ENCODE measurements at regions not wholly inside any gene's neighbourhood (a gene's known extent, or its start where the extent isn't known, plus 50 kb on each side); places are given as distances from the start of the nearest gene placed in this dataset.

GRCh38 chr4:114281164-114281960 lies 301.9 kb upstream of the ARSJ start:
- no peak overlapping the region for H3K4me2 ChIP-seq

GRCh38 chr4:114282937-114283336 lies 303.5 kb upstream of the ARSJ start:
- Histone ChIP-seq H3K4me3 (no peak overlapping the region), H3K9me3 (ENCODE audit: low read depth) (no peaks in the 10 kb centered on the region), H3K27ac (no peak overlapping the region), H3K9me2 (replicated peaks; ENCODE audit: insufficient read depth) (no peaks in the 10 kb centered on the region), H3K79me2 (no peaks in the 10 kb centered on the region), H3K36me3 (replicated peaks; ENCODE audit: insufficient read depth, low read depth) (no peaks in the 10 kb centered on the region), H2AFZ (no peak overlapping the region), H3K4me2 (no peak overlapping the region), H4K20me1 (ENCODE audit: insufficient read depth, poor library complexity, severe bottlenecking) (no peaks in the 10 kb centered on the region), H3K27me3 (no peaks in the 10 kb centered on the region), H3K4me1 (ENCODE audit: insufficient read depth) (no peaks in the 10 kb centered on the region)
- WGBS (ENCODE audit: low lambda C conversion rate, missing lambda C conversion rate): 80% methylated on average over 1 of the region's 1 CpG
- no peak for TF ChIP-seq CTCF (IDR thresholded peaks at IDR 0.05; ENCODE audit: poor library complexity)
- TF ChIP-seq EZH2 (IDR thresholded peaks at IDR 0.05; ENCODE audit: borderline replicate concordance): no peak
- no peak for TF ChIP-seq EZH2phosphoT487 (IDR thresholded peaks at IDR 0.05; ENCODE audit: low read depth, severe bottlenecking, unreplicated experiment)
- no peak for DNase-seq (ENCODE audit: low spot score)

More at GRCh38 chr4:114281164-114281960, 301.9 kb upstream of the ARSJ start:
- no peaks in the 10 kb centered on the region for H3K9me3 ChIP-seq (ENCODE audit: low read depth)
- no peak overlapping the region for H2AFZ ChIP-seq
- no peaks in the 10 kb centered on the region for H3K36me3 ChIP-seq (replicated peaks; ENCODE audit: insufficient read depth, low read depth)
- no peaks in the 10 kb centered on the region for H3K4me1 ChIP-seq (ENCODE audit: insufficient read depth)
- H4K20me1 ChIP-seq (ENCODE audit: insufficient read depth, poor library complexity, severe bottlenecking): no peaks in the 10 kb centered on the region
- H3K79me2 ChIP-seq: no peaks in the 10 kb centered on the region
- no peak overlapping the region for H3K27ac ChIP-seq
- no peak overlapping the region for H3K4me3 ChIP-seq
- no peak for DNase-seq (ENCODE audit: low spot score)
- 90% methylated on average over 6 of the region's 6 CpGs for WGBS (ENCODE audit: low lambda C conversion rate, missing lambda C conversion rate)
- H3K27me3 ChIP-seq: no peaks in the 10 kb centered on the region
- no peak for TF ChIP-seq EZH2 (IDR thresholded peaks at IDR 0.05; ENCODE audit: borderline replicate concordance)
- no peak for TF ChIP-seq CTCF (IDR thresholded peaks at IDR 0.05; ENCODE audit: poor library complexity)
- no peak for TF ChIP-seq EZH2phosphoT487 (IDR thresholded peaks at IDR 0.05; ENCODE audit: low read depth, severe bottlenecking, unreplicated experiment)
- H3K9me2 ChIP-seq (replicated peaks; ENCODE audit: insufficient read depth): no peaks in the 10 kb centered on the region

- WGBS (ENCODE audit: low lambda C conversion rate, missing lambda C conversion rate): 93% methylated on average over 1 of the region's 1 CpG
- no peak for DNase-seq (ENCODE audit: low spot score)
- no peak overlapping the region for H3K4me3 ChIP-seq
- H3K27me3 ChIP-seq: no peaks in the 10 kb centered on the region
- H4K20me1 ChIP-seq (ENCODE audit: insufficient read depth, poor library complexity, severe bottlenecking): no peaks in the 10 kb centered on the region
- no peaks in the 10 kb centered on the region for H3K36me3 ChIP-seq (replicated peaks; ENCODE audit: insufficient read depth, low read depth)
- no peak overlapping the region for H3K27ac ChIP-seq
- H3K79me2 ChIP-seq: no peaks in the 10 kb centered on the region
- no peaks in the 10 kb centered on the region for H3K4me1 ChIP-seq (ENCODE audit: insufficient read depth)
- H3K9me2 ChIP-seq (replicated peaks; ENCODE audit: insufficient read depth): no peaks in the 10 kb centered on the region
- TF ChIP-seq EZH2 (IDR thresholded peaks at IDR 0.05; ENCODE audit: borderline replicate concordance): no peak
- H2AFZ ChIP-seq: no peak overlapping the region
- no peak overlapping the region for H3K4me2 ChIP-seq
- H3K9me3 ChIP-seq (ENCODE audit: low read depth): no peaks in the 10 kb centered on the region
Observed at GRCh38 chr4:114284629-114285028, 305.2 kb upstream of the ARSJ start.

- H4K20me1 ChIP-seq (ENCODE audit: insufficient read depth, poor library complexity, severe bottlenecking): no peaks in the 10 kb centered on the region
- WGBS (ENCODE audit: low lambda C conversion rate, missing lambda C conversion rate): 90% methylated on average over 3 of the region's 3 CpGs
- no peaks in the 10 kb centered on the region for H3K36me3 ChIP-seq (replicated peaks; ENCODE audit: insufficient read depth, low read depth)
- no peaks in the 10 kb centered on the region for H3K27me3 ChIP-seq
- H2AFZ ChIP-seq: no peak overlapping the region
- H3K79me2 ChIP-seq: no peaks in the 10 kb centered on the region
- H3K4me3 ChIP-seq: no peak overlapping the region
- H3K4me1 ChIP-seq (ENCODE audit: insufficient read depth): no peaks in the 10 kb centered on the region
- H3K9me2 ChIP-seq (replicated peaks; ENCODE audit: insufficient read depth): no peaks in the 10 kb centered on the region
- H3K9me3 ChIP-seq (ENCODE audit: low read depth): no peaks in the 10 kb centered on the region
- no peak overlapping the region for H3K4me2 ChIP-seq
- no peak overlapping the region for H3K27ac ChIP-seq
- DNase-seq (ENCODE audit: low spot score): no peak
- TF ChIP-seq EZH2phosphoT487 (IDR thresholded peaks at IDR 0.05; ENCODE audit: low read depth, severe bottlenecking, unreplicated experiment) (no peak), CTCF (IDR thresholded peaks at IDR 0.05; ENCODE audit: poor library complexity) (no peak), EZH2 (IDR thresholded peaks at IDR 0.05; ENCODE audit: borderline replicate concordance) (no peak)
Observed at GRCh38 chr4:114286262-114286810, 306.9 kb upstream of the ARSJ start.

All from hepatocyte (in vitro differentiated cells).